ENCODE measurements at regions not wholly inside any gene's neighbourhood (a gene's known extent, or its start where the extent isn't known, plus 50 kb on each side); places are given as distances from the start of the nearest gene placed in this dataset.

- no peak for DNase-seq (ENCODE audit: extremely low spot score in 2 of 2)
- TF ChIP-seq POLR2AphosphoS5 (IDR thresholded peaks at IDR 0.05; ENCODE audit: insufficient read depth in 1 of 2, low read depth in 1 of 2), result no peak
- TF ChIP-seq POLR2A (IDR thresholded peaks at IDR 0.05), result no peak
- TF ChIP-seq CTCF (IDR thresholded peaks at IDR 0.05), result no peak
- no peaks in the 10 kb centered on the region for H3K27me3 ChIP-seq
- no peaks in the 10 kb centered on the region for H3K9me3 ChIP-seq
- H3K4me1 ChIP-seq, result no peaks in the 10 kb centered on the region
- H3K36me3 ChIP-seq, result no peaks in the 10 kb centered on the region
- no peak overlapping the region for H3K27ac ChIP-seq
- intact Hi-C loops (cut with DNase I), result no loop called here
- H3K4me3 ChIP-seq, result no peak overlapping the region
These were observed 59.9 kb downstream of the MINAR1 start for GRCh38 chr15:79492065-79492464.

- TF ChIP-seq CTCF (IDR thresholded peaks at IDR 0.05) (no peak), POLR2A (IDR thresholded peaks at IDR 0.05) (no peak), POLR2AphosphoS5 (IDR thresholded peaks at IDR 0.05; ENCODE audit: insufficient read depth in 1 of 2, low read depth in 1 of 2) (no peak)
- Histone ChIP-seq H3K36me3 (no peaks in the 10 kb centered on the region), H3K9me3 (no peaks in the 10 kb centered on the region), H3K4me3 (no peak overlapping the region), H3K27me3 (no peaks in the 10 kb centered on the region), H3K4me1 (no peaks in the 10 kb centered on the region), H3K27ac (no peak overlapping the region)
- intact Hi-C loops (cut with DNase I), result no loop called here
- no peak for DNase-seq (ENCODE audit: extremely low spot score in 2 of 2)
These were observed 62.3 kb downstream of the MINAR1 start for GRCh38 chr15:79494384-79494909.

- no peaks in the 10 kb centered on the region for H3K36me3 ChIP-seq
- no peaks in the 10 kb centered on the region for H3K4me1 ChIP-seq
- H3K27ac ChIP-seq, result no peak overlapping the region
- H3K9me3 ChIP-seq, result no peaks in the 10 kb centered on the region
- no peak for TF ChIP-seq CTCF (IDR thresholded peaks at IDR 0.05)
- TF ChIP-seq POLR2A (IDR thresholded peaks at IDR 0.05), result no peak
- TF ChIP-seq POLR2AphosphoS5 (IDR thresholded peaks at IDR 0.05; ENCODE audit: insufficient read depth in 1 of 2, low read depth in 1 of 2), result no peak
- no peaks in the 10 kb centered on the region for H3K27me3 ChIP-seq
- intact Hi-C loops (cut with DNase I), result no loop called here
- no peak overlapping the region for H3K4me3 ChIP-seq
- DNase-seq (ENCODE audit: extremely low spot score in 2 of 2), result no peak
These were observed 63.0 kb downstream of the MINAR1 start for GRCh38 chr15:79494963-79495755.

GRCh38 chr15:79495775-79496174 lies 63.6 kb downstream of the MINAR1 start:
- Histone ChIP-seq H3K36me3 (no peaks in the 10 kb centered on the region), H3K4me3 (no peak overlapping the region), H3K27ac (no peak overlapping the region), H3K9me3 (no peaks in the 10 kb centered on the region), H3K27me3 (no peaks in the 10 kb centered on the region), H3K4me1 (no peaks in the 10 kb centered on the region)
- intact Hi-C loops (cut with DNase I), result no loop called here
- no peak for DNase-seq (ENCODE audit: extremely low spot score in 2 of 2)
- no peak for TF ChIP-seq POLR2A (IDR thresholded peaks at IDR 0.05)
- TF ChIP-seq CTCF (IDR thresholded peaks at IDR 0.05), result no peak
- no peak for TF ChIP-seq POLR2AphosphoS5 (IDR thresholded peaks at IDR 0.05; ENCODE audit: insufficient read depth in 1 of 2, low read depth in 1 of 2)

- Histone ChIP-seq H3K27me3 (no peaks in the 10 kb centered on the region), H3K9me3 (no peaks in the 10 kb centered on the region), H3K36me3 (no peaks in the 10 kb centered on the region), H3K4me3 (no peak overlapping the region), H3K27ac (no peak overlapping the region), H3K4me1 (no peaks in the 10 kb centered on the region)
- intact Hi-C loops (cut with DNase I), result no loop called here
- no peak for DNase-seq (ENCODE audit: extremely low spot score in 2 of 2)
- TF ChIP-seq POLR2AphosphoS5 (IDR thresholded peaks at IDR 0.05; ENCODE audit: insufficient read depth in 1 of 2, low read depth in 1 of 2) (no peak), CTCF (IDR thresholded peaks at IDR 0.05) (no peak), POLR2A (IDR thresholded peaks at IDR 0.05) (no peak)
These were observed 64.7 kb downstream of the MINAR1 start for GRCh38 chr15:79496838-79497237.
